IPS-20b (cell line): ENCODE measurements at regions not wholly inside any gene's neighbourhood (a gene's known extent, or its start where the extent isn't known, plus 50 kb on each side); places are given as distances from the start of the nearest gene placed in this dataset.

Experiments
- H3K27ac ChIP-seq: one replicate; pipeline ENCODE4 v1.5.1; 2013; ENCODE audit warnings: low read length
- H3K27me3 ChIP-seq: 2 replicates; pipeline ENCODE4 v1.6.1; 2013; ENCODE audit warnings: mild to moderate bottlenecking, low read length, inconsistent platforms; ENCODE audit not compliant: insufficient read depth
- H3K36me3 ChIP-seq: 2 replicates; pipeline ENCODE4 v1.6.1; 2013; ENCODE audit warnings: low read depth, mild to moderate bottlenecking, inconsistent platforms, low read length, moderate library complexity; ENCODE audit not compliant: insufficient read depth
- H3K4me1 ChIP-seq: 2 replicates; pipeline ENCODE4 v1.6.1; 2013; ENCODE audit warnings: mild to moderate bottlenecking, control low read depth, inconsistent platforms, low read length, moderate library complexity; ENCODE audit not compliant: insufficient read depth
- H3K4me3 ChIP-seq: 2 replicates; pipeline ENCODE4 v1.5.1; 2013; ENCODE audit warnings: mild to moderate bottlenecking, low read length, inconsistent platforms
- H3K9ac ChIP-seq: 2 replicates; pipeline ENCODE4 v1.6.1; 2013; ENCODE audit warnings: low read depth, mild to moderate bottlenecking, inconsistent platforms, low read length, moderate library complexity
- H3K9me3 ChIP-seq: 2 replicates; pipeline ENCODE4 v1.6.1; 2013; ENCODE audit warnings: mild to moderate bottlenecking, low read depth, low read length, inconsistent platforms; ENCODE audit not compliant: insufficient read depth

- no peak overlapping the region for H3K9ac ChIP-seq
- no peaks in the 10 kb centered on the region for H3K36me3 ChIP-seq
- H3K4me1 ChIP-seq, result no peaks in the 10 kb centered on the region
- no peaks in the 10 kb centered on the region for H3K9me3 ChIP-seq
- H3K27ac ChIP-seq, result no peak overlapping the region
- H3K27me3 ChIP-seq, result no peaks in the 10 kb centered on the region
- no peak overlapping the region for H3K4me3 ChIP-seq
These were observed 455.5 kb downstream of the EIPR1 start for GRCh38 chr2:2922156-2922555.

GRCh38 chr2:2921011-2921720 is 456.5 kb downstream of the EIPR1 start:
- Histone ChIP-seq H3K27me3 (no peaks in the 10 kb centered on the region), H3K4me3 (no peak overlapping the region), H3K4me1 (no peaks in the 10 kb centered on the region), H3K9me3 (no peaks in the 10 kb centered on the region), H3K9ac (no peak overlapping the region), H3K27ac (no peak overlapping the region), H3K36me3 (no peaks in the 10 kb centered on the region)

GRCh38 chr2:2919574-2920365 is 457.8 kb downstream of the EIPR1 start:
- H3K36me3 ChIP-seq, result no peaks in the 10 kb centered on the region
- no peak overlapping the region for H3K27ac ChIP-seq
- no peak overlapping the region for H3K9ac ChIP-seq
- no peak overlapping the region for H3K4me3 ChIP-seq
- no peaks in the 10 kb centered on the region for H3K4me1 ChIP-seq
- no peaks in the 10 kb centered on the region for H3K9me3 ChIP-seq
- H3K27me3 ChIP-seq, result no peaks in the 10 kb centered on the region

GRCh38 chr2:2919026-2919425 is 458.6 kb downstream of the EIPR1 start:
- Histone ChIP-seq H3K4me3 (no peak overlapping the region), H3K9ac (no peak overlapping the region), H3K27me3 (no peaks in the 10 kb centered on the region), H3K9me3 (no peaks in the 10 kb centered on the region), H3K27ac (no peak overlapping the region), H3K4me1 (no peaks in the 10 kb centered on the region), H3K36me3 (no peaks in the 10 kb centered on the region)

- H3K9ac ChIP-seq, result no peak overlapping the region
- no peaks in the 10 kb centered on the region for H3K4me1 ChIP-seq
- H3K27ac ChIP-seq, result no peak overlapping the region
- no peaks in the 10 kb centered on the region for H3K36me3 ChIP-seq
- no peaks in the 10 kb centered on the region for H3K27me3 ChIP-seq
- H3K4me3 ChIP-seq, result no peak overlapping the region
- no peaks in the 10 kb centered on the region for H3K9me3 ChIP-seq
These were observed 461.0 kb downstream of the EIPR1 start for GRCh38 chr2:2916621-2917020.

GRCh38 chr2:2914252-2914651 is 463.4 kb downstream of the EIPR1 start:
- Histone ChIP-seq H3K36me3 (no peaks in the 10 kb centered on the region), H3K27ac (no peak overlapping the region), H3K4me3 (no peak overlapping the region), H3K27me3 (no peaks in the 10 kb centered on the region), H3K9me3 (no peaks in the 10 kb centered on the region), H3K9ac (no peak overlapping the region), H3K4me1 (no peaks in the 10 kb centered on the region)

GRCh38 chr2:2913601-2914120 is 464.0 kb downstream of the EIPR1 start:
- Histone ChIP-seq H3K27ac (no peak overlapping the region), H3K27me3 (no peaks in the 10 kb centered on the region), H3K4me3 (no peak overlapping the region)

GRCh38 chr2:2912731-2913130 is 464.9 kb downstream of the EIPR1 start:
- H3K4me3 ChIP-seq, result no peak overlapping the region
- H3K4me1 ChIP-seq, result no peaks in the 10 kb centered on the region
- H3K27ac ChIP-seq, result no peak overlapping the region
- H3K9ac ChIP-seq, result no peak overlapping the region
- H3K9me3 ChIP-seq, result no peaks in the 10 kb centered on the region
- H3K36me3 ChIP-seq, result no peaks in the 10 kb centered on the region
- no peaks in the 10 kb centered on the region for H3K27me3 ChIP-seq

More at GRCh38 chr2:2913601-2914120, 464.0 kb downstream of the EIPR1 start:
- H3K4me1 ChIP-seq, result no peaks in the 10 kb centered on the region
- H3K36me3 ChIP-seq, result no peaks in the 10 kb centered on the region
- H3K9me3 ChIP-seq, result no peaks in the 10 kb centered on the region
- no peak overlapping the region for H3K9ac ChIP-seq

GRCh38 chr2:2912293-2912692 is 465.3 kb downstream of the EIPR1 start:
- Histone ChIP-seq H3K27ac (no peak overlapping the region), H3K9ac (no peak overlapping the region), H3K27me3 (no peaks in the 10 kb centered on the region), H3K9me3 (no peaks in the 10 kb centered on the region), H3K36me3 (no peaks in the 10 kb centered on the region), H3K4me1 (no peaks in the 10 kb centered on the region), H3K4me3 (no peak overlapping the region)

GRCh38 chr2:2910259-2910658 is 467.4 kb downstream of the EIPR1 start:
- Histone ChIP-seq H3K27me3 (no peaks in the 10 kb centered on the region), H3K4me3 (no peak overlapping the region), H3K9me3 (no peaks in the 10 kb centered on the region), H3K36me3 (no peaks in the 10 kb centered on the region), H3K9ac (no peak overlapping the region), H3K27ac (no peak overlapping the region), H3K4me1 (no peaks in the 10 kb centered on the region)

GRCh38 chr2:2909086-2910035 is 468.3 kb downstream of the EIPR1 start:
- H3K4me1 ChIP-seq, result no peaks in the 10 kb centered on the region
- H3K36me3 ChIP-seq, result no peaks in the 10 kb centered on the region
- no peak overlapping the region for H3K27ac ChIP-seq
- H3K4me3 ChIP-seq, result no peak overlapping the region
- no peaks in the 10 kb centered on the region for H3K27me3 ChIP-seq
- no peak overlapping the region for H3K9ac ChIP-seq
- H3K9me3 ChIP-seq, result no peaks in the 10 kb centered on the region
